SK-N-SH (cell line): ENCODE measurements at regions not wholly inside any gene's neighbourhood (a gene's known extent, or its start where the extent isn't known, plus 50 kb on each side); places are given as distances from the start of the nearest gene placed in this dataset.

Experiments used
- CTCF ChIP-seq: fragments of 200-600 bp; sonication (generic); IDR thresholded peaks from 2 replicates; pipeline ENCODE4 v1.6.1; 2017; ENCODE audit warnings: antibody characterized with exemption, mild to moderate bottlenecking, moderate library complexity
- TCF12 ChIP-seq: IDR thresholded peaks from 2 replicates; pipeline ENCODE4 v1.4.0; 2012

- no peak for TF ChIP-seq CTCF
- TF ChIP-seq TCF12 = no peak
Observed at GRCh38 chr13:110991991-110992508, 77.2 kb upstream of the ANKRD10 start.
